GM18873 (cell line): ENCODE measurements at regions not wholly inside any gene's neighbourhood (a gene's known extent, or its start where the extent isn't known, plus 50 kb on each side); places are given as distances from the start of the nearest gene placed in this dataset.
"Not testable (repeated sequence)": the region's sequence is repeated elsewhere in the genome, so short reads cannot be mapped to it uniquely, and the experiment has no call there.

ENCODE experiments used
- ATAC-seq: cut with Tn5 transposase; IDR thresholded peaks from one replicate; pipeline ENCODE4 v1.9.1; 2021; ENCODE audit warnings: mild to moderate bottlenecking, moderate library complexity, moderate number of reproducible peaks; ENCODE audit not compliant: unreplicated experiment, low FRiP score

DNA sequence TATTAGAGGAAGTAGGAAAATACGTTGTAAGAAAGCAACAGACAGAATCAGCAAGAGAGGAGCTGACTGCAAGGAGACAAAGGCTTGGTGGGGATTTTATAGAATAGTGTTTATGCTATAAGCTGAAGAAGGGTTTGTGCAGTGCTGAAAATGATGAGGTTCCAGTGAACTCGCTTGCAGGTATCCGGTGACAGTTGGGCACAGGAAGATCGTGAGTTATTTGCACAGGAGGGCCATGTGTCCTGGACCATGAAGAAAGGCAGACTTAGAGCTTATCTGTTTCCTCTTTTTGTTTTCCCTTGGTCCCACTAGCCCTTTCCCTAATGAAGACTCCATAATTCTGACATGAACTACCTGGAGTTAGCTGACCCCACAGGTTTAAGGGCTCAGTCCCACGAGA lies 61.4 kb downstream of the NXNL2 start:
- ATAC-seq = no peak

GRCh38 chr9:88604836-88605511 lies 70.0 kb downstream of the NXNL2 start:
- no peak for ATAC-seq

- no peak for ATAC-seq
Measured at GRCh38 chr9:88605512-88606362, 70.8 kb downstream of the NXNL2 start.

- ATAC-seq = no peak
Measured at GRCh38 chr9:88614359-88614758, 79.4 kb downstream of the NXNL2 start.

DNA sequence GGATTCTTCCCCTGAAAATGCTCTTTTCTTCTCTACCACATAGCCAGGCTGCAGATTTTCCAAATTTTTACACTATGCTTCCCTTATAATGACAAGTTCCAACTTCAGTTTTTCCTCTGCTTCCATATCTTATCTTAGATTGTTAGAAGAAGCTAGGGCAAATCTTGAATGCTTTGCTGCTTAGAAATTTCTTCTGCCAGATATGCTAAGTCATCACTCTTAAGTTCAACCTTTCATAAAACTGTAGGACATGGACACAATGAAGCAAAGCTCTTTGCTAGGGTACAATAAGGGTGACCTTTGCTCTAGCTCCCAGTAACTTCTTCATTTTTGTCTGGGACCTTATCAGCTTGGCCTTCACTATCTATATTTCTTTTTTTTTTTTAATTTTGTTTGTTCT lies 88.7 kb downstream of the NXNL2 start:
- ATAC-seq = no peak

GRCh38 chr9:88628114-88628513 lies 93.1 kb downstream of the NXNL2 start:
- ATAC-seq = no peak

DNA sequence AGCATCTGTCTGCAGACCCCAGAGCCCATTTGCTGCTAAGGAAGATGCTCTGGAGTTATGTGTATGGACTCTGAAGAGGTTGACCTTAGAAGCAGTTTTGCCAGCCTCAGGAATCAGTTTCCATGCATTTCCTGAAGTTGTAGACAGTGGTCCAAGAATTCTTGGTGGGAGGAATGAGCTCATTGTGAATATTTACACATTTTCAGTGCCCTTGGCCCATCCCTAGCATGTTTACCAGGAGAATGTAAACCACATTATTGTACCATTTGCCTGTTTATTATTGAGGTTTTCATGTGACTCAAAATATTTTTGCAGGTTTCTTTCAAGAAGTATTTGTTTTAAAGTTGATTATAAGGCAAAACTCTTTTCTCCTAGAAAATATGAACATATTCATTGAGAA lies 93.8 kb downstream of the NXNL2 start:
- no peak for ATAC-seq

- ATAC-seq = not testable (repeated sequence)
Measured at GRCh38 chr9:88630574-88630973, 95.6 kb downstream of the NXNL2 start.

GRCh38 chr9:88635151-88635550 lies 100.2 kb downstream of the NXNL2 start:
- ATAC-seq = no peak

GRCh38 chr9:88641456-88642240 lies 106.7 kb downstream of the NXNL2 start:
- no peak for ATAC-seq

DNA sequence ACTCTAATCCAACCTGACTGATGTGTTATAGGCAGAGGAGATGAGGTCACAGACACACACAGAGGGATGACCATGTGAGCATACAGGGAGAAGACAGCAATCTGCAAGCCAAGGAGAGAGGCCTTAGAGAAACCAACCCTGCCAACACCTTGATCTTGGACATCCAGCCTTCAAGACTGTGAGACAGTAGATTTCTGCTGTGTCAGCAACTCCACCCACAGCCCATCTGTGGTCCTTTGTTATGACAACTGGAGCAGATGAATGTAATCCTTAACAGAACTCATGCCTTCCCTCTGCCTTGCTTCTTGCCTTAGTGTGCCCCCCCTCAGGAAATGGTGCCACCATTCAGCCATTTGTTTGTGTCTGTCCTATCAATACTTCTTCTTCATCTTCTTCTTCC lies 107.4 kb downstream of the NXNL2 start:
- ATAC-seq = no peak

GRCh38 chr9:88643931-88644330 lies 109.0 kb downstream of the NXNL2 start:
- ATAC-seq = no peak

- ATAC-seq = no peak
Measured at GRCh38 chr9:88645172-88645878, 110.3 kb downstream of the NXNL2 start.

DNA sequence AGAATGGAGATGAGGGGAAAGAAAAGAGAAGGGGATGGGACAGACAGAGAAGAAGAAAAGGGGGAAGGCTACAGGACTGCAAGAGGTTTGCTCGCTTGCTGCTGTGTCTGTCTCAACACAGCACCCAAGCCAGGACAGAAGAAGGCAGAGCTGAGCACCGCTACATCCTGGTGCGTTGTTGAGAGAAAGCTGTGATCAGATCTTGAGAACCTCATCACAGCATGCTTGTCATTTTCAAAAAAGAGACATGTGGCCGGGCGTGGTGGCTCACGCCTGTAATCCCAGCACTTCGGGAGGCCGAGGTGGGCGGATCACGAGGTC lies 110.9 kb downstream of the NXNL2 start:
- ATAC-seq = no peak

DNA sequence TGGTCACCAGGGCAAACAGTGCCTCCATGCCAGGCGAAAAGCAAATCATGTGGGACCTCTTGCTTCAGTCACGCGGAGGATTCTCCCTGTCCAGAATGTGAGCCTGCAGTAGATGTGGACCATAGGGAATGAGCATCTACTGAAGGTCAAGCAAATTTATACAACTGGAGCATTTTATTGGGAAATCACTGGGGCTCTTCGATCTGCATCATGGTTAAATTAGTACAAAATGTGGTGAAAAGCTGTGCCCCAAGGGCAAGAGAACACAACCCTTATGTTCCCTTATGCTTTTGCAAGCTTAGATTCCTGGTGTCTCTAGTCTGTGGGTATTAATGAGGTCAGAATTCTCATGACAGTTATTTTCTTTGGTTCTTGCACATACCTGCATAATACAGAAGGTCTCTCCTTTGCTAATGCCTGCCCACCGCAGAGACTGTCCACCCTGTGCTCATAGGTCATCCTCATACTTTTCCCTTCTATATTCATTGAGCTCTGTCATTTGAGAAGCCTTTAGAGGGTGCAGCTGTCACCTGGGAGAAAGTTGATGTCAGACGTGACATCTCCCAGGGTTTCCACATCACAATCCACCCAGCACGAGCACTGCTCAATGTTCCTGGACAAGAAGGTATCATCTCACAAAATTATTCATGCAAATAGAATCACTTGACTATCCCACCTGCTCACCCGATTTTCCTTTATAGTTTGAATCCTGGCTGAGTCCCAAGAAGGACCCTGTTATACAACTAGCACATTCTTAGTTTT lies 111.7 kb downstream of the NXNL2 start:
- no peak for ATAC-seq

- ATAC-seq = no peak
Measured at GRCh38 chr9:88651682-88652633, 117.0 kb downstream of the NXNL2 start.

GRCh38 chr9:88652876-88653275 lies 117.9 kb downstream of the NXNL2 start:
- ATAC-seq = no peak

DNA sequence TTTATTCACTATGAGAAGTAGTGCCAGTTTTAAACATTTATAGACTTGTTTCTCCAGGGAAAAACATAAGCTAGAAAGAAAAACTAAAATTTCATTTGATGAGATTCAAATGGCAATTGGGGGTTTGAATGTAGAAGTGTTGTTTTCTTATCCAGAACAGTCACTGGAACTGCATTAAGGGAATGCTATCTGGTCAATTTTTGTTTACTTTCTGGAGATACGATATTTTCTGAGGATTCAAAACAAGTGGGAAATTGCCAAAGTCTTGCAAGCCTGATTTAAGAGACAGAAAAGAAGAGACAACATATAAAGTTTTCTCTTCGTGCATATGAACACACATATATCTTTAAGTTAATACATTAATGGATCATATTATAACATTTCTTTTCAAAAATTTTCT lies 118.4 kb downstream of the NXNL2 start:
- ATAC-seq = no peak

DNA sequence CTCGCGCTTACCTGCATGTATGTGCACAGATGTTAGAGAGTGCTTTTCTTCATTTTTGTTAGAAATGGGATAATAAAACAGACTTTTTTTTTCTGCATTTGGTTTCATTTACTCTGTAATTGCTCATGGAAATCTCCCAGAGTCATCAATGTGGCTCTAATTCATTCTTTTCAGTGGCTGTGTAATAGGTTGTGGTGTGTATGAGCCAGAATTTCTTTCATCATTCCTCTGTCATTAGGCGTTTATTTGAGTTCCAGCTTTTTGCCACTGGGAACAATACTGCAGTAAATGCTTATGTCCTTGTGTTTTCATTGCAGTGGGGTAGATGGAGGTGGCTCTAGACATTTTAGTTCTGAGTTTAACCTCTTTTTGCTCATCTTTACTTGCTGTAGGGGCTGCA lies 118.9 kb downstream of the NXNL2 start:
- no peak for ATAC-seq
